Peyer's patch (tissue), 4 donors: ENCODE measurements at regions not wholly inside any gene's neighbourhood (a gene's known extent, or its start where the extent isn't known, plus 50 kb on each side); places are given as distances from the start of the nearest gene placed in this dataset.

Source experiments
- POLR2A ChIP-seq, 2 donors: fragments of 450-650 bp; IDR thresholded peaks; one replicate each; pipeline ENCODE4 v1.5.1; 2017; ENCODE audit warnings: antibody characterized with exemption in 2 of 2, mild to moderate bottlenecking in 2 of 2, moderate library complexity in 2 of 2
- TF ChIP-seq, protein P1 (sequence below), 6 experiments: fragments of 450-650 bp in 4 of 6; fragments of 200-600 bp in 2 of 6; sonication (generic) in 1 of 6; IDR thresholded peaks; one replicate each; pipeline ENCODE4 v1.5.1; 2017 to 2019; ENCODE audit warnings: antibody characterized with exemption in 6 of 6, mild to moderate bottlenecking in 3 of 6, moderate library complexity in 1 of 6

DNA sequence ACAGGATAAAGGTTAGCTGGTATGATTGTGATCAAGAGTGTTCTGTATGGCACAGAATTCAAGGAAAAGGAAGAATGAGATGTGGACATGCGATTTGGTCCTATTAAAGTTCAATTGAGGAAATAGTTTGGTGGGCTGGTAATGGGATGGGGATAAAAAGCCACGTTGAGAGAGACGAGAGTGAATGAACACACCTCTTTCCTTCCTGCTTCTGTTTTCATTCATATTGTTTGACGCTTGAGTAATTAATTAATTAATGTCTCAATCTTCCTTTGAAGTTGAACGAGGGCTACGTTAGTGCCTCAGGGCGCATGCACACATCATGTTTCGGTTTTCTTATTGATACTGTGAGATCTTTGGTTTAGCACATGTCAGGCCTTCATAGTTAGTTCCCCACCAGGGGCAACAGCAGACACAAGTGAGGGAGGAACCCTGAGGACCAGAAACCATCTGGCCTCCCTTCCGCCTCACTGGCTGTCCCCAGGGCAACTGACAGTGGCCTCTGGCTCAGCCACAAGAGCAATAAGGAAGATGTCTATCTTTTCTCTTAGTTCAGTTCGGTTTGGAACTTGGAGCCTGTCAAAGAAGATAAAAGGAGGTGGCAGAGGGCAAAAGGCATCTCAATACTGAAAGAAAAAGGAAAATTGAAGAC is 116.0 kb downstream of the LIPG start:
- TF ChIP-seq, protein P1, sequence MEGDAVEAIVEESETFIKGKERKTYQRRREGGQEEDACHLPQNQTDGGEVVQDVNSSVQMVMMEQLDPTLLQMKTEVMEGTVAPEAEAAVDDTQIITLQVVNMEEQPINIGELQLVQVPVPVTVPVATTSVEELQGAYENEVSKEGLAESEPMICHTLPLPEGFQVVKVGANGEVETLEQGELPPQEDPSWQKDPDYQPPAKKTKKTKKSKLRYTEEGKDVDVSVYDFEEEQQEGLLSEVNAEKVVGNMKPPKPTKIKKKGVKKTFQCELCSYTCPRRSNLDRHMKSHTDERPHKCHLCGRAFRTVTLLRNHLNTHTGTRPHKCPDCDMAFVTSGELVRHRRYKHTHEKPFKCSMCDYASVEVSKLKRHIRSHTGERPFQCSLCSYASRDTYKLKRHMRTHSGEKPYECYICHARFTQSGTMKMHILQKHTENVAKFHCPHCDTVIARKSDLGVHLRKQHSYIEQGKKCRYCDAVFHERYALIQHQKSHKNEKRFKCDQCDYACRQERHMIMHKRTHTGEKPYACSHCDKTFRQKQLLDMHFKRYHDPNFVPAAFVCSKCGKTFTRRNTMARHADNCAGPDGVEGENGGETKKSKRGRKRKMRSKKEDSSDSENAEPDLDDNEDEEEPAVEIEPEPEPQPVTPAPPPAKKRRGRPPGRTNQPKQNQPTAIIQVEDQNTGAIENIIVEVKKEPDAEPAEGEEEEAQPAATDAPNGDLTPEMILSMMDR (IDR thresholded peaks at IDR 0.05): peak in 1 of 6 experiments; percentile 10
- TF ChIP-seq POLR2A (IDR thresholded peaks at IDR 0.05): no peak
